ENCODE measurements at regions not wholly inside any gene's neighbourhood (a gene's known extent, or its start where the extent isn't known, plus 50 kb on each side); places are given as distances from the start of the nearest gene placed in this dataset.

DNA sequence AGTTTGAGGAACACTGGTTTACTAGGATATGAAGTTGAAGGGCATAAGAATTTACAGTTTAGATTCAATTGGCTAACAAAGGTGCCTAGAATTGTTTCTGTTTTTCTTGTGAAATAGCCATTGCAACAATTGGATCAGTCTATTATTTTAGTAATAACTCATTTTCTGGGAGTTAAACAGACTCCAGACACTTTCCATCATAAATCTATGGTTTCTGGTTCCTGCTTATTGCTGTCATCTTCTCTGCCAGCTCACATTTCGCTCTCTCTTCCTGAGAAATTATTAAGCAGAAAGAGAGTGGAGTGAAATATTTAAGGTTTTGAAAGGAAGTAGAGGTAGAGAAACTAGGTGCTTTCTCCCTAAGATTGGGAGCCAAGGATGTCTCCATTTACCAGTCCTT lies 165.1 kb upstream of the PRR16 start:
- H3K4me3 ChIP-seq (ENCODE audit: low read length): no peak overlapping the region
- peak; percentile 64 for DNase-seq (ENCODE audit: low read depth)
- TF ChIP-seq, protein P1, sequence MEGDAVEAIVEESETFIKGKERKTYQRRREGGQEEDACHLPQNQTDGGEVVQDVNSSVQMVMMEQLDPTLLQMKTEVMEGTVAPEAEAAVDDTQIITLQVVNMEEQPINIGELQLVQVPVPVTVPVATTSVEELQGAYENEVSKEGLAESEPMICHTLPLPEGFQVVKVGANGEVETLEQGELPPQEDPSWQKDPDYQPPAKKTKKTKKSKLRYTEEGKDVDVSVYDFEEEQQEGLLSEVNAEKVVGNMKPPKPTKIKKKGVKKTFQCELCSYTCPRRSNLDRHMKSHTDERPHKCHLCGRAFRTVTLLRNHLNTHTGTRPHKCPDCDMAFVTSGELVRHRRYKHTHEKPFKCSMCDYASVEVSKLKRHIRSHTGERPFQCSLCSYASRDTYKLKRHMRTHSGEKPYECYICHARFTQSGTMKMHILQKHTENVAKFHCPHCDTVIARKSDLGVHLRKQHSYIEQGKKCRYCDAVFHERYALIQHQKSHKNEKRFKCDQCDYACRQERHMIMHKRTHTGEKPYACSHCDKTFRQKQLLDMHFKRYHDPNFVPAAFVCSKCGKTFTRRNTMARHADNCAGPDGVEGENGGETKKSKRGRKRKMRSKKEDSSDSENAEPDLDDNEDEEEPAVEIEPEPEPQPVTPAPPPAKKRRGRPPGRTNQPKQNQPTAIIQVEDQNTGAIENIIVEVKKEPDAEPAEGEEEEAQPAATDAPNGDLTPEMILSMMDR (conservative IDR thresholded peaks at IDR 0.05; ENCODE audit: low read length): no peak

DNA sequence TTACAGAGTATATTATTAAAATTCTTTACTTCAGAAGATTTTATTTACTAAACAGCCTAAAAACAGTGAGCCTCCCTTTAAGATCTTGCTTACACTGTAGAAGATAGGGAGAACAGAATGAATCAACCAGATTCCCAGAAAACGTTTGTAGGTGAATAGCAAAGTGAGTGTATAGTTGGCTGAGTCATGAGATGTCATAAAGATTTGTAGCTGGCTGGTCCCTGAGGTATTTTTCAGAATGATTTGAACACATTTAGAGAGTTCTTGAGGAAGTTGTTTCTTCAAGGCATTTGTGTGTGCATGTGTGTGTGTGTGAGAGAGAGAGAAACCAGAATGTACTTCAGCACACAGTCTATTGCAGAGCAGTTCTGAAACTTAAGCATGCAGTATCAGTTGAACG lies 159.4 kb upstream of the PRR16 start:
- peak; percentile 86 for DNase-seq (ENCODE audit: low read depth)
- no peak overlapping the region for H3K4me3 ChIP-seq (ENCODE audit: low read length)

DNA sequence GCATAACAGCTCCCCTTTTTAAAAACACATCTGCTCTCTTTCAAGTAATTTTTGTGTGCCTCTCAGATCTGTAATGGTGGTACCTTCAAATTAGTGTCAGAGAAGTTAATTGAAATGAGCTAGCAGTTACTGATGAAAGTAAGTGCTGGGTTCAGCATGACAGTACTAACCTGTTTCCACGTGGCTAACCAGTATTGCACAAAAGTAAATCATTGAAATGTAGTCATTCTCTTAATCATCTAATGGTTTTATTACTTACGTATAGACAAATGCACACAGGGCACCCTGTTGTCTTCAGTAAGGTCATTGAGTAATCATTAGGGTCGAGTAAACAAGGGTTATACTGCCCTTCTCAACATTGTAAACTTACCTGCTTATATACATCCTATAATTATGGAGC lies 157.8 kb upstream of the PRR16 start:
- no peak for DNase-seq (ENCODE audit: low read depth)
- TF ChIP-seq, protein P1 (conservative IDR thresholded peaks at IDR 0.05; ENCODE audit: low read length): no peak
- H3K4me3 ChIP-seq (ENCODE audit: low read length): no peak overlapping the region

More for the DNA sequence above, 159.4 kb upstream of the PRR16 start:
- TF ChIP-seq, protein P1 (conservative IDR thresholded peaks at IDR 0.05; ENCODE audit: low read length): no peak

DNA sequence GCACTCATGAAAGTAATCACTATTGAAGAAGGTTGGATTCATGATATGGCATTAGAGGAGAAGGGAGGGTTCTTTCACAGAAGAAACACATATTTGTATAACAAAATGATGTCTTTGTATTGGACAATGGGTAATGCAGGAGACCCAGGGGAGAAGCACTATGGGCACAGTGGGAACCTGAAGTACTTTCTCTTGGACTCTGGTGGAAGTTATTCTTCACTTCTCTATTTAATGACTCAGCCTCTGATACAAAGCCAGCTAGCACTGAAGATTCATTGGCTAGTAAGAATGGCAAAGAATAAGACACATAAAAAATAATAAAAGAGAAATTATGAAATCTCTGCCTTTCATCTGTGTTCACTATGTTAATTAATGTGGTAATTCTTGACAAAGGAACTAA lies 149.9 kb upstream of the PRR16 start:
- no peak overlapping the region for H3K4me3 ChIP-seq (ENCODE audit: low read length)
- TF ChIP-seq, protein P1 (conservative IDR thresholded peaks at IDR 0.05; ENCODE audit: low read length): no peak
- peak; percentile 17 for DNase-seq (ENCODE audit: low read depth)

DNA sequence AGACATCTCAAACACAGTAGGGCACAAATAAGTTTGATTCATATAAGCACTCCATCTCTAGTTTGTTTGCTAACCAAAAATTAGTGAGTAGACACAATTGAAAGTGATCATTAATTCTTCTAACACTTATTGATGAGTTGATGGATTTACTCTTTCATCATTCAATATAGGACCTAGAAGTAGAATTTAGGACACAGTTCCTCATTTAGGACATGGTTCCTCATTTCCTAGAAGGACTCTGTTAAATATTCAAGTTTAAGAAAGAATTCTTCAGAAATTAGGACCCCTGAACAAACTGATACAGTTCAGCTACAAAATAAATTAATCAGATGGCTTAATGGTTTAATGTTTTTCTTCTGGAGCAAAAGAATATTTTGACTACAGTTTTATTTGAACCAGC lies 143.5 kb upstream of the PRR16 start:
- TF ChIP-seq, protein P1 (conservative IDR thresholded peaks at IDR 0.05; ENCODE audit: low read length): no peak
- no peak for DNase-seq (ENCODE audit: low read depth)
- H3K4me3 ChIP-seq (ENCODE audit: low read length): no peak overlapping the region

DNA sequence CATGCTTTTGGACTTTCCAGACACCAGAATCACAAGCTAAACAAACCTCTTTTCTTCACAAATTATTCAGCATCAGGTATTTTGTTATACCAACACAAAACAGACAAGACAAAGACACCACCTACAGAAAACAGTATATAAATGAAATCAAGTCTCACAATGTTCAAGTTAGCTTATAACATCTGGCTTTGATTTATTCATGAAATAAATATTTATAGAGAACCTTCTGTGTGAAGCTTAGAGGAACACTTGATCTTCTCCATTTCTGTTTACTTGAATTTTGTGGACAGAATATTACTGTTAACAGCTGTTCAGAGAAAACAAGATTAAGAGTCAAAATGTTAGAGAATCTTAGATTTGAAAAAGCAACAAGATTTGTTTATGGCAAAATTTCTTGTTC lies 137.4 kb upstream of the PRR16 start:
- no peak overlapping the region for H3K4me3 ChIP-seq (ENCODE audit: low read length)
- no peak for DNase-seq (ENCODE audit: low read depth)
- TF ChIP-seq, protein P1 (conservative IDR thresholded peaks at IDR 0.05; ENCODE audit: low read length): no peak

DNA sequence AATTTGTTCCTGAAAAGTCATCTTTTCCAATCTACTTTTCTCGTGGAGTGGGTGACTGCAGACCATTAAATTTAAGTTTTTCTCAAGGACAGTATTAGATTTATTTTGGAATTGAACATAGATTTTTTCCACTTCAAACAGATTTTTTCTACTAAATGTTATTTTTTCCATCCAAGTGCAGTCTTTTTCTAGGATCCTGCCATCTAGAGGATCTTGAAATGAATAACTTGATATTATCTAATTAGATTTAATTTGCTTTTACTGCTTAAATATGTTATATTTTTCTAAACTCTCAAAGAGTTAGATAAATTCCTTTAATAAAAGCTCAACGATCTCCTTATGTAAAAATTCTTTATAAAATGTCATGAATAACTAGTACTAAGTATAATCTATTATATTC lies 136.9 kb upstream of the PRR16 start:
- no peak for DNase-seq (ENCODE audit: low read depth)
- no peak overlapping the region for H3K4me3 ChIP-seq (ENCODE audit: low read length)
- TF ChIP-seq, protein P1 (conservative IDR thresholded peaks at IDR 0.05; ENCODE audit: low read length): 0 out of 2 replicates have a peak, but pooled peaks have one; percentile 2

All from AG10803 (cell line).